ENCODE measurements at regions not wholly inside any gene's neighbourhood (a gene's known extent, or its start where the extent isn't known, plus 50 kb on each side); places are given as distances from the start of the nearest gene placed in this dataset.

DNA sequence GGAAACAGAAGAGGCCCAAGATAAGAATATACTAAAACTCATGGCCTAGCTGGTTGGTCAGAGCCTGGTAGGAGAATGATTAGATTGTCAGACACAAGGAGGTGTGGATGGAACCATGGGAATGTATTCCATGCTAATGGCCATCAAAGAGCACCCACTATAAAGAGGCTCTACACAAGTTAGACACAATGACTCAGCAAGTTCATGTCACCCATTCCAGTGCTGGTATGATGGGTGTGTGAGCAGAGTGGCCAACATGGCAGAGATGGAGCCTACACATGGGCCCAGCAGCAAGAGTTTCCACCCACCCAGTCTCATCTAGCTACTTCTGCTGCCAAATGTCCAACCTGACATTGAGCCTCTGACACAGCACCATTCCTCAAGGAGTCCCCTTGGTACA lies 97.5 kb upstream of the COG2 start:
- H3K27ac Mint-ChIP-seq, result no peak overlapping the region
- peaks cover 0 to 1% (median 0%) of the 10 kb centered on the region in 3 donors for H3K9me3 Mint-ChIP-seq
- H3K36me3 Mint-ChIP-seq, result no peaks in the 10 kb centered on the region
- no peaks in the 10 kb centered on the region for H3K4me1 Mint-ChIP-seq
- H3K27me3 Mint-ChIP-seq, result no peaks in the 10 kb centered on the region
- no peak overlapping the region for H3K4me3 Mint-ChIP-seq

DNA sequence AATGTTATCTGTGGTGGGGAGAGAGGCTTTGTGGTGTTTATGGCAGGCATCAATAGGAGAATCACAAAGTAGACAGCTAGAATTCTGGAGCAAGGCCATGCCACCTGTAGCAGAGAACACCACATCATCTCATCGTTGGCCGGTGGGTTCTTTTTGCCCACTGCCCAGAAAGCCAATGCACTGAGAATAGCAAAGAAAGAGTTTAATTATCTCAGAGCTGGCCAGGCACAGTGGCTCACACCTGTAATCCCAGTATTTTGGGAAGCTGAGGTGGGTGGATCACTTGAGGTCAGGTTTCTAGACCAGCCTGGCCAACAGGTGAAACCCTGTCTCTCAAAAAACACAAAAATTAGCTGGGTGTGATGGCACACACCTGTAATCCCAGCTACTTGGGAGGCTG lies 99.2 kb upstream of the COG2 start:
- peaks cover 2% of the 10 kb centered on the region for H3K27me3 Mint-ChIP-seq
- H3K9me3 Mint-ChIP-seq, result peaks cover 0 to 2% (median 1%) of the 10 kb centered on the region in 3 donors
- no peaks in the 10 kb centered on the region for H3K36me3 Mint-ChIP-seq
- no peak overlapping the region for H3K4me3 Mint-ChIP-seq
- no peaks in the 10 kb centered on the region for H3K4me1 Mint-ChIP-seq
- H3K27ac Mint-ChIP-seq, result no peak overlapping the region

DNA sequence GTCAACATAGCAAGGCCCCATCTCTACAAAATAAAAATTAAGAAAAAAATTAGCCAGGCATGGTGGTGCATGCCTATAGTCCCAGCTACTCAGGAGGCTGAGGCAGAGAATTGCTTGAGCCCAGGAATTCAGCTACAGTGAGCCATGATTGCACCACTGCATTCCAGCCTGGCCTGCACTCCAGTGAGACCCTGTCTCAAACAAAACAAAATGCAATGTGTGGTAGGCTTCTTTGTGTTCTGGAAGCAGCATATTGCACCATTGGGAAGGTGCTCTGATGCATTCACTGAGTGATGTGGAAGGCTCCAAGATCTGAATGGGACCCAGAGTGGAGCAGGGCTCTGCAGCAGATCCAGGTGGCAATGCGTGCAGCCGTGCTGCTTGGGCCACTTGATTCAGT lies 99.6 kb upstream of the COG2 start:
- no peak overlapping the region for H3K27ac Mint-ChIP-seq
- H3K36me3 Mint-ChIP-seq, result no peaks in the 10 kb centered on the region
- peaks cover 2% of the 10 kb centered on the region for H3K27me3 Mint-ChIP-seq
- no peaks in the 10 kb centered on the region for H3K4me1 Mint-ChIP-seq
- H3K4me3 Mint-ChIP-seq, result no peak overlapping the region
- peaks cover 0 to 2% (median 1%) of the 10 kb centered on the region in 3 donors for H3K9me3 Mint-ChIP-seq

DNA sequence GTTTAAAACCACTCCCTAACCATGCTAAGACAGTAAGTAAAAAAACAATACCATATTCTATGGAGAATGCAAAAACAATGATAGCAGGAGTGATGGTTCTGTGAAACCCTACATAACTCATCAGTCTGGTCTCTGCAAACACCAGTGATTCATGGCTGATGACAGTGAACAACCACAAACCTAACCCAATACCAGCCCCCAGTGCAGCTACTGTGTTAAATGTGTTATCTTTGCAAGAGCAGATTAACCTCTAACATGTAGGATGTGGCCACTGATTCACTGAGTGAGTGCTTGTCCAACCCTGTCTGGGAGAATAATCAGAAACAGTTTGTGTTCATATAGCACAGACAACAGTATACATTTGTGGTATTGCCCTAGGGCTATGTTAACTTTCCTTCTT lies 100.2 kb upstream of the COG2 start:
- no peak overlapping the region for H3K27ac Mint-ChIP-seq
- H3K36me3 Mint-ChIP-seq, result no peaks in the 10 kb centered on the region
- H3K27me3 Mint-ChIP-seq, result peaks cover 2% of the 10 kb centered on the region
- H3K9me3 Mint-ChIP-seq, result peaks cover 0 to 2% (median 0%) of the 10 kb centered on the region in 3 donors
- H3K4me3 Mint-ChIP-seq, result no peak overlapping the region
- no peaks in the 10 kb centered on the region for H3K4me1 Mint-ChIP-seq

DNA sequence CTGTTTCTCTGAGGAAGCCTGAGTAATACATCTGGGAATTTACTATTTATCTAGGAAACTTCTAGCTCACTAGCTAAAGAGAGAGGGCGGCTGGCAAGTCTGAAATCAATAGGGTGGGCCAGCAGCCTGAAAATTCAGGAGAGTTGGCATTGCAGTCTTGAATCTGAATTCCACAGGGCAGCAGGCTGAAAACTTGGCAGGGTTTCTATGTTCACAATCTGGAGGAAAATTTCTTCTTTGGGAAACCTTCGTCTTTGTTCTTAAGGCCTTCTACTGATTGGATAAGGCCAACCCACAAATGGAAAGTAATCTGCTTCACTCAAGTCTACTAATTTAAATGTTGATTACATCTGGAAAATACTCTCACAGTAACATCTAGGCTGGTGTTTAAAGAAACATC lies 101.0 kb upstream of the COG2 start:
- Mint-ChIP-seq H3K27ac (no peak overlapping the region), H3K27me3 (peaks cover 2% of the 10 kb centered on the region), H3K4me1 (no peaks in the 10 kb centered on the region), H3K9me3 (peaks cover 0 to 2% (median 0%) of the 10 kb centered on the region in 3 donors), H3K36me3 (no peaks in the 10 kb centered on the region), H3K4me3 (no peak overlapping the region)

DNA sequence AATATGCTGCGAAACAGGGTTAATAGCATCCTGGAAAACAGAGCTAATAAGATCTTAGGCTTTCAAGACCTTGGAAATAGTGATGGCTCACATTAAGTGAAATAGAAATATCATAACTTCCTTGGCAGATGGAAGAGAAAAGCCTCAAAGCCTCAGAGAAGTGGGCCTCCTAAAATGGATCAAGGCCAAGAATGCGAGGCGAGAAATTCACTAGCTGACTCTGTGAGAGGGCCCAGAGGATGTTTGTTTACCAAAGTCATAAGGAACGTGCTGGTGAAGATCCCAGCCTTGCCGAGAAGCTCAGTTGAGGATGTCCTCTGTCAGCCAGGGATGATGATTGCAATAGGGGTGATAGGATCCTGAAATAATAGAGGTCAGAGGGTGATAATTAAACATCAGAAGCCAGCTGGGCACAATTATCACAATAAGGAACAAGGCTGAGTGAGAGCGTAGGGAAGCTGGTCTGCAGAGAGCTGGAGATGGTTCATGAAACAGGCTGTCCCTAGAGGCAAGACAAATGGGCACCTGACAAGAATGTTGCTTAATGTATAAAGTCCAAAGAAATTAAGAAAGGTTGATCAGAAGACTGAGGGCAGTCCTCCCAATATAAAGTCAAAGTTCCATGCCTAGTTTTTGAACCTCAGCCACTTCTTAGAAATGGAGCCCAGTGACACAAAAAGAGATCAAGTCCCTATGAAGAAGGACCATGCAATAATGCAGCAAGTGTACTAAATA lies 101.7 kb upstream of the COG2 start:
- no peaks in the 10 kb centered on the region for H3K36me3 Mint-ChIP-seq
- H3K27ac Mint-ChIP-seq, result no peak overlapping the region
- peaks cover 0 to 5% (median 0%) of the 10 kb centered on the region in 3 donors for H3K9me3 Mint-ChIP-seq
- no peaks in the 10 kb centered on the region for H3K4me1 Mint-ChIP-seq
- H3K4me3 Mint-ChIP-seq, result no peak overlapping the region
- H3K27me3 Mint-ChIP-seq, result peaks cover 2% of the 10 kb centered on the region

DNA sequence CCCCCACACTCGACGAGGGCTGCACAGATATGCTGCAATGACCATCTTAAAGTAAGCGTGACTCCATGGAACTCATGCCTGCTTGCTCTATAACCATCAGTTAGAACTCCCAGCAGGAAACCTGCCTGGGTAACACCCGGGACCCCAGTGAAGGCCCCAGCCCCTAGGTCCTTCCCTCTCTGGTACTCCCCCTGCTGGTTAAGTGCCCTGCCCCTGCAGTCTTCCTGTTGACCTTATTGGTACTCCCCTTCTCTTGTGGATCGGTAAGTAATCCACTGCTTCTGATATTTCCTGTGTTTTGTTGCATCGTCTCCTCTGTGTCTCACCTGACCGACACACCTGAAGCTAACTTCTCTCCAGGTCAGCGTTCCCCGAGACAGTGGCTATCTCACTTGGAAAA lies 104.8 kb upstream of the COG2 start:
- Mint-ChIP-seq H3K4me1 (no peaks in the 10 kb centered on the region), H3K4me3 (no peak overlapping the region), H3K27ac (no peak overlapping the region), H3K27me3 (peaks cover 2% of the 10 kb centered on the region), H3K9me3 (peaks cover 0 to 12% (median 11%) of the 10 kb centered on the region in 3 donors), H3K36me3 (no peaks in the 10 kb centered on the region)

DNA sequence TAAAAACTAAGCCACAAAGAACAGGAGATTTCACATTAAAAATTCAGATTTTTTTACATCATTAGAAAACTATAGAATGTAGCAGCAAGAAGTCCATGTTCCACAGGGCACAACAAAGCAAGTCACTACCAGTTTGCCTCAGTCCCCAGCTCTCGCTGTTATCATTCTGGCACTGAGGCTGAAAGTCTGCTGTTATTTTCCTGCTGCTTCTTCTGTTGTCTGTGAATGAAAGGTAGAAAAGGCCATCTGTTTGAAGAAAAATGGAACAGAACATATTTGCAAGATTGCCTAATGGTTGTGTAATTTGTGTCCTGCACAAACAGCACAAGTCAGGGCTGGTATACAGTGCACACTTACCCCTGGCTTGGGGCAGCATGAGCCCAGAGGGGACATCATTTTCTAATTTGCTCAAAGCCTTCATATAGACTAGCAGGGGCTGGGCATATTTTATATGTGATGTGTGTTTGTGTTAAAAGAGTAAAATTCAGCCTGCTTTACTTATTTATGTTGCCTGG lies 105.6 kb upstream of the COG2 start:
- peaks cover 0 to 12% (median 11%) of the 10 kb centered on the region in 3 donors for H3K9me3 Mint-ChIP-seq

DNA sequence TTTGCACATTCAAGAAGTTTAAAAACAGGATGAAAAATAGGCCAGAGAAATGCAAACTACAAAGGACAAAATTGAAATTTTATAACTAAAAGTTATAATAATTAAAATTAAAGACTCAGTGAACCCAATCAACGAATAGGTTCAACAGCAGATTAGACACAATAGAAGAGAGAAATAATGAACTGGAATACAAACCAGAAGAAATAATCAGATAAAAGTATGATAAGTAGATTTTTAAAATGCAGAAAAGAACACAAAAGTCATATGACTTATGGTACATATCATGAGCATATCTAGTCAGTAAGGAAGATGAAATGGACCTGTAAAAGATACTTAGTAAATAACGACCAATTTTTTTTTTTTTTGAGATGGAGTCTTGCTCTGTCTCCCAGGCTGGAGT lies 108.1 kb upstream of the COG2 start:
- peaks cover 2% of the 10 kb centered on the region for H3K27me3 Mint-ChIP-seq
- peaks cover 8 to 26% (median 14%) of the 10 kb centered on the region in 3 donors for H3K9me3 Mint-ChIP-seq
- H3K4me1 Mint-ChIP-seq, result no peaks in the 10 kb centered on the region
- no peaks in the 10 kb centered on the region for H3K36me3 Mint-ChIP-seq
- no peak overlapping the region for H3K4me3 Mint-ChIP-seq
- no peak overlapping the region for H3K27ac Mint-ChIP-seq

More for the DNA sequence above, 105.6 kb upstream of the COG2 start:
- no peak overlapping the region for H3K4me3 Mint-ChIP-seq
- H3K36me3 Mint-ChIP-seq, result no peaks in the 10 kb centered on the region
- no peaks in the 10 kb centered on the region for H3K4me1 Mint-ChIP-seq
- no peak overlapping the region for H3K27ac Mint-ChIP-seq
- peaks cover 2% of the 10 kb centered on the region for H3K27me3 Mint-ChIP-seq

DNA sequence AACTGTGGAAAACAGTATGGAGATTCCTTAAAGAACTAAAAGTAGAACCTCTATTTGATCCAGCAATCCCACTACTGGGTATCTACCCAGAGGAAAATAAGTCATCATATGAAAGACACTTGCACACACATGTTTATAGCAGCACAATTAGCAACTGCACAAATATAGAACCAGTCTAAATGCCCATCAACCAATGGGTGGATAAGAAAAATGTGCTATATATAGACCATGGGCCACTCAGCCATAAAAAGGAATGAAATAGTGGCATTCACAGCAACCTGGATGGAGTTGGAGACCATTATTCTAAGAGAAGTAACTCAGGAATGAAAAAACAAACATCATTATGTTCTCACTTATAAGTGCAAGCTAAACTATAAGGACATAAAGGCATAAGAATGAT lies 105.0 kb upstream of the PGBD5 start:
- Mint-ChIP-seq H3K27ac (no peak overlapping the region), H3K4me1 (no peaks in the 10 kb centered on the region), H3K4me3 (no peak overlapping the region), H3K36me3 (no peaks in the 10 kb centered on the region), H3K27me3 (peaks cover 3% of the 10 kb centered on the region), H3K9me3 (peaks cover 8 to 23% (median 15%) of the 10 kb centered on the region in 3 donors)

DNA sequence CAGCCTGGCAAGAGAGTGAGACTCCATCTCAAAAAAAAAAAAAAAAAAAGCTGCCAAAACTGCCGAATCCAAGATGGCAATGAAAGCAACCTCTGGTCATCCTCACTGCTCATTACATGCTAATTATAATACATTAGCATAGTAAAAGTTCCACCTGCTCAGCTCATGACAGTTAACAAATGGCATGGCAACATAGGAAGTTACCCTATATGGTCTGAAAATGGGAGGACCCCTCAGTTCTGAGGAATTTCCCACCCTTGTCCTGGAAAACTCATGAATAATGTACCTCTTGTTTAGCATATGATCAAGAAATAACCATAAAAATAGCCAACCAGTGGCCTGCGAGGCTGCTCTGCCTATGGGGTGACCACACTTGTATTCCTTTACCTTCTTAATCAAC lies 93.1 kb upstream of the PGBD5 start:
- no peak overlapping the region for H3K4me3 Mint-ChIP-seq
- H3K36me3 Mint-ChIP-seq, result no peaks in the 10 kb centered on the region
- H3K9me3 Mint-ChIP-seq, result peaks cover 0 to 2% (median 2%) of the 10 kb centered on the region in 3 donors
- peaks cover 3% of the 10 kb centered on the region for H3K27me3 Mint-ChIP-seq
- no peak overlapping the region for H3K27ac Mint-ChIP-seq
- no peaks in the 10 kb centered on the region for H3K4me1 Mint-ChIP-seq

DNA sequence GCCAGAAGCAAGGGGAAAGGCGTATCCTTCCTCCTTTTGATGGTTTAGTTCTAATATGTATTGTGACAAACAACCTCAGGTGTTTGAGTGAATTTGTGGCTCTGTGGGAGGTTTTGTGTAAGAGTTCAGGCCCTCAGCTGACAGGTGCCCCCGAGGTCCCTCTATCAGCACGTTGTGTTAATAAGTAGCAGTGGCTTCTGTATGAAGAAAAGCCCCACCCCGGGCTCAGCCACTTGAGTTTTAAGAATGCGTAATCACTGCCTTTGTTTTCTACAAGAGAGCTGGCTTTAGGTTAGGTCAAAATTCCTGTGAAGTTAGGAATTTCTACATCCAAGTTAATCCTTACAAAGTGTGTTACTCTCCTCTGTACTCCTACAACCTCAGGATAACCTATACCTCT lies 92.4 kb upstream of the PGBD5 start:
- Mint-ChIP-seq H3K4me3 (no peak overlapping the region), H3K4me1 (no peaks in the 10 kb centered on the region), H3K9me3 (peaks cover 0 to 4% (median 4%) of the 10 kb centered on the region in 3 donors), H3K27ac (no peak overlapping the region), H3K36me3 (no peaks in the 10 kb centered on the region), H3K27me3 (peaks cover 9% of the 10 kb centered on the region)

DNA sequence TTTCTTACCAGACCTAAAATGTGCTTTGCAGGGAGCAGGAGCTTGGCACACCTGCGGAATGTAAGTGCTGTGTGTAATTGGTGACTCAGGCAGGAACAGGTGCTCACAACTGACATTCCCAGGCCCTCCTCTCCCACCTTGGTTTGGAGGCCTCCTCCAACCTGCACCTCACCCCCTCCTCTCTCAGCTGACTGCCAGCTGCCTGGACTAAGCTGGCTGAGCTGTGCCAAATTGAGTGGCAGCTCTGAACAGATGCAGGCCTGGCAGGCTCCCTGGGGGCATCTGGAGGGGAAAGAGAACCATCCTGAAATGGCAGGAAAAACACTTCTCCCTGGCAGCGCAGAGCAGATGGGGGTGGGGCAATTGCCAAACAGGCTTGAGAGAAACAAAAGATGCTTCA lies 91.7 kb upstream of the PGBD5 start:
- no peaks in the 10 kb centered on the region for H3K4me1 Mint-ChIP-seq
- no peaks in the 10 kb centered on the region for H3K36me3 Mint-ChIP-seq
- H3K4me3 Mint-ChIP-seq, result no peak overlapping the region
- peaks cover 0 to 4% (median 4%) of the 10 kb centered on the region in 3 donors for H3K9me3 Mint-ChIP-seq
- no peak overlapping the region for H3K27ac Mint-ChIP-seq
- peaks cover 9% of the 10 kb centered on the region for H3K27me3 Mint-ChIP-seq

DNA sequence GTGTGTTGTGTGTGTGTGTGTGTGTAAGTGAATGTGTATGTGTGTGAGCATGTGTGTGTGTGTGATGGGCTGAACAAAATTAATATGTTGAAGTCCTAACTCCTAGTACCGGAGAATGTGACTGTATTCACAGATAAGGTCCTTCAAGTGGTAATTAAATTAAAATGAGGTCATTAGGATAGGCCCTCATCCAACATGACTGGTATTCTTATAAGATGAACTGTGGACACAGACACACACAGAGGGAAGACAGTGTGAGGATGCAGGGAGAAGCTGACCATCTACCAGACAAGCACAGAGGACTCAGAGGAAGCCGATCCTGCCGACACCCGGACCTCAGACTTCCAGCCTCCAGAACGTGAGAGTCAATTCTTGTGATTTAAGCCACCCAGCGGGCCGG lies 91.2 kb upstream of the PGBD5 start:
- no peaks in the 10 kb centered on the region for H3K36me3 Mint-ChIP-seq
- peaks cover 0 to 4% (median 4%) of the 10 kb centered on the region in 3 donors for H3K9me3 Mint-ChIP-seq
- H3K27me3 Mint-ChIP-seq, result peaks cover 9% of the 10 kb centered on the region

DNA sequence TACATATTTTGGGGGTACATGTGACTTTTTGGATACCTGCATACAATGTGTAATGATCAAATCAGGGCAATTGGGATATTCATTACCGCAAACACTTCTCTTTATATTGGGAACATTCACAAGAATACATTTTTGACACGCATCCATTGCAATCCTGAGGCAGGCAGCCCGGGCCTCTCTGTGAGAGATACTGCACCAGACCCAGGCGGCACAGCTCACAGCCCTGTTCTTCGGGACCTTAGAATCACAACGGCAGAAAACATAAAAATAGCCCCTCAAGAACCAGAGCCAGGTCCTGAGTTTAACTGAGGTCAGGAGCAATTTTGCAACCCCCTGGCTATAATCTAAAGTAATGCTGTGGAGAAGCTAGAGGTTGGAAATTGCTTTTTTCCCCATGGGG lies 90.8 kb upstream of the PGBD5 start:
- Mint-ChIP-seq H3K27ac (no peak overlapping the region), H3K4me3 (no peak overlapping the region), H3K4me1 (no peaks in the 10 kb centered on the region), H3K9me3 (peaks cover 0 to 4% (median 4%) of the 10 kb centered on the region in 3 donors), H3K36me3 (no peaks in the 10 kb centered on the region), H3K27me3 (peaks cover 9% of the 10 kb centered on the region)

More for the DNA sequence above, 91.2 kb upstream of the PGBD5 start:
- no peak overlapping the region for H3K4me3 Mint-ChIP-seq
- H3K27ac Mint-ChIP-seq, result no peak overlapping the region
- H3K4me1 Mint-ChIP-seq, result no peaks in the 10 kb centered on the region

All from IgD-negative memory B cell (primary cell).